Osteocyte (in vitro differentiated cells): ENCODE measurements at regions not wholly inside any gene's neighbourhood (a gene's known extent, or its start where the extent isn't known, plus 50 kb on each side); places are given as distances from the start of the nearest gene placed in this dataset.

ENCODE experiments used
- DNase-seq: peaks from one replicate; pipeline ENCODE4 v3.0.0; 2021; ENCODE audit warnings: mixed read lengths; ENCODE audit not compliant: unreplicated experiment; ENCODE audit errors: extremely low spot score
- H3K27ac Mint-ChIP-seq: one replicate; pipeline ENCODE4 v1.8.0; 2021; ENCODE audit warnings: mild to moderate bottlenecking, mixed read lengths; ENCODE audit not compliant: unreplicated experiment
- H3K27me3 Mint-ChIP-seq: one replicate; pipeline ENCODE4 v1.8.0; 2021; ENCODE audit warnings: mixed read lengths; ENCODE audit not compliant: unreplicated experiment
- H3K36me3 Mint-ChIP-seq: one replicate; pipeline ENCODE4 v1.8.0; 2021; ENCODE audit warnings: mixed read lengths; ENCODE audit not compliant: unreplicated experiment
- H3K4me1 Mint-ChIP-seq: one replicate; pipeline ENCODE4 v1.8.0; 2021; ENCODE audit warnings: mixed read lengths; ENCODE audit not compliant: unreplicated experiment
- H3K4me3 Mint-ChIP-seq: one replicate; pipeline ENCODE4 v1.8.0; 2021; ENCODE audit warnings: mild to moderate bottlenecking, moderate library complexity, mixed read lengths; ENCODE audit not compliant: unreplicated experiment
- H3K9me3 Mint-ChIP-seq: one replicate; pipeline ENCODE4 v1.8.0; 2021; ENCODE audit warnings: mixed read lengths; ENCODE audit not compliant: unreplicated experiment
- TF ChIP-seq, protein P1 (sequence below): fragments of 200-600 bp; sonication (generic); IDR thresholded peaks from 2 replicates; pipeline ENCODE4 v1.5.0; 2021; ENCODE audit warnings: antibody characterized with exemption, mild to moderate bottlenecking, moderate library complexity

DNA sequence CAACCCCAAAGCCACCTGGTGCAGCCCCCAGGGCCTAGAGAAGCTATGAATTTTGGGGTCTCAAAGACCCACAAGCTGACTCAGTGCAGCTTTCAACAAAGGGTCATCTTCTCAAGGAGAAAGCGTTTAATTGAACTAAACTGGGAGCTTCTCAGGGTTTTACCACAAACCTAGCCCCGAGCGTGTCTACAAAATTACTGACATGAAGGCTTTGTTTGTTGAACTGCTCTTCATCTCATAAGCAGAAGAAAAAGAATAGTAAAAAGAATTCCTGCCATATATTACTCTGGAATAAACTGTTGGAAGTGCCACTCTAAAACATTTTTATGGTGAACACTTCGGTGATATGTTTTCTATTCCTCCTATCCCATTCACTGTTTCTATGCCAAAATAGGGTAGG, 50.8 kb upstream of the INCENP start:
- Mint-ChIP-seq H3K4me3 (no peak overlapping the region), H3K4me1 (no peaks in the 10 kb centered on the region), H3K27ac (no peak overlapping the region), H3K27me3 (peaks cover 7% of the 10 kb centered on the region), H3K36me3 (no peaks in the 10 kb centered on the region), H3K9me3 (no peaks in the 10 kb centered on the region)
- DNase-seq = no peak
- TF ChIP-seq, protein P1, sequence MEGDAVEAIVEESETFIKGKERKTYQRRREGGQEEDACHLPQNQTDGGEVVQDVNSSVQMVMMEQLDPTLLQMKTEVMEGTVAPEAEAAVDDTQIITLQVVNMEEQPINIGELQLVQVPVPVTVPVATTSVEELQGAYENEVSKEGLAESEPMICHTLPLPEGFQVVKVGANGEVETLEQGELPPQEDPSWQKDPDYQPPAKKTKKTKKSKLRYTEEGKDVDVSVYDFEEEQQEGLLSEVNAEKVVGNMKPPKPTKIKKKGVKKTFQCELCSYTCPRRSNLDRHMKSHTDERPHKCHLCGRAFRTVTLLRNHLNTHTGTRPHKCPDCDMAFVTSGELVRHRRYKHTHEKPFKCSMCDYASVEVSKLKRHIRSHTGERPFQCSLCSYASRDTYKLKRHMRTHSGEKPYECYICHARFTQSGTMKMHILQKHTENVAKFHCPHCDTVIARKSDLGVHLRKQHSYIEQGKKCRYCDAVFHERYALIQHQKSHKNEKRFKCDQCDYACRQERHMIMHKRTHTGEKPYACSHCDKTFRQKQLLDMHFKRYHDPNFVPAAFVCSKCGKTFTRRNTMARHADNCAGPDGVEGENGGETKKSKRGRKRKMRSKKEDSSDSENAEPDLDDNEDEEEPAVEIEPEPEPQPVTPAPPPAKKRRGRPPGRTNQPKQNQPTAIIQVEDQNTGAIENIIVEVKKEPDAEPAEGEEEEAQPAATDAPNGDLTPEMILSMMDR = no peak

DNA sequence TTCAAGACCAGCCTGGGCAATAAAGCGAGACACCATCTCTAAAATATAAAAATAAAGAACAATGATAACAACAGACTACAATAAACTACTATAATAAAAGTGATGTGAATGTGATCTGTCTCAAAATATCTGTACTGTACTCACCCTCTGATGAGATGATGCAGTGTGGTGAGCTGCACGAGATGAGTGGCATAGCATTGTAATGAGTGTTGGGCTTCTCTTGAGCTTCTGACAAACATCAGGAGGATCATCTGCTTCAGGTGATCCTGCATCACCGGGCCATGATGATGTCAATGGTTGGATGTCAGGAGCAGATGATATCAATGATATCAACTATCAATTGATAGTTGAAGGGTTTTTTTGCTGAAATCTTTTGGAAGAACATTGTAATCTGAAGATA, 52.4 kb upstream of the INCENP start:
- Mint-ChIP-seq H3K36me3 (no peaks in the 10 kb centered on the region), H3K9me3 (no peaks in the 10 kb centered on the region), H3K27ac (no peak overlapping the region), H3K4me3 (no peak overlapping the region), H3K27me3 (peaks cover 8% of the 10 kb centered on the region), H3K4me1 (no peaks in the 10 kb centered on the region)
- DNase-seq = no peak
- TF ChIP-seq, protein P1 = no peak

DNA sequence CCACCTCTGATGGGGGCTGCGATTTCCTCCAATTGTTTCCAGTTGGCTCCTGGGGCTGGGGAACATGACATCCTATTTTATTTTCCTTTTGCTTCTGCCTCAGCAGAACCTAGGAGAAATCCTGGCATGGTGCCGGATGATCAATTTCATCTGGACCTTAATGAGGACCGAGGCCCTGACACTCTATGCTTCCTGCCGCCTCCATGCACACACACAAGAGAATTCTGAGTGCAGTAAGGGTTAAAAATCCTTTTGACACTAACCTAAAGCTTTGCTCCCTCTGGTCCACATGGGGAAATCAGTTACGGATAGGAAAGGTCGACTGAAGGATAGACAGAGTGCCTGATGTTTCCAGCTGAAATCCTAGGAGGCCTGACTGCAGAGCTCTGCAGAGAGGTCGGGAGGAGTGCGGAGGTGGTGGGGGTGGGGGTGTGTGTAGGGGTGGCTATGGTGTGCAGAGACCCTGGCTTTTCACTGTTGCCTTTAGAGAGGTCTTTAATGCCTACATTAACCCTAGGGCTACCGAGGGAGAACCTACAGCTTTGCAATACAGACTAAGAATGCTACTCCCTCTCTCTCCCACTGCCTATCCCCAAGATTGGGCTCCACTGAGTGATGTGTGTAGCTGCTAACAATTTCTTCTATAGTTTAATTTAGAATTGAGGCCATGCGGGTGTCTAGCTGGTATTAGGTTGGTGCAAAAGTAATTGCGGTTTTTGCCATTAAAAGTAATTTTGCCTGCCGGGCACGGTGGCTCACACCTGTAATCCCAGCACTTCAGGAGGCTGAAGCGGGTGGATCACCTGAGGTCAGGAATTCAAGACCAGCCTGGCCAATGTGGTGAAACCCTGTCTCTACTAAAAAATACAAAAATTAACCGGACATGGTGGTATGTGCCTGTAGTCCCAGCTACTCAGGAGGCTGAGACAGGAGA, 53.6 kb upstream of the INCENP start:
- Mint-ChIP-seq H3K4me3 (no peak overlapping the region), H3K36me3 (no peaks in the 10 kb centered on the region), H3K4me1 (no peaks in the 10 kb centered on the region), H3K9me3 (no peaks in the 10 kb centered on the region), H3K27me3 (peaks cover 15% of the 10 kb centered on the region), H3K27ac (no peak overlapping the region)
- TF ChIP-seq, protein P1 = no peak
- no peak for DNase-seq

DNA sequence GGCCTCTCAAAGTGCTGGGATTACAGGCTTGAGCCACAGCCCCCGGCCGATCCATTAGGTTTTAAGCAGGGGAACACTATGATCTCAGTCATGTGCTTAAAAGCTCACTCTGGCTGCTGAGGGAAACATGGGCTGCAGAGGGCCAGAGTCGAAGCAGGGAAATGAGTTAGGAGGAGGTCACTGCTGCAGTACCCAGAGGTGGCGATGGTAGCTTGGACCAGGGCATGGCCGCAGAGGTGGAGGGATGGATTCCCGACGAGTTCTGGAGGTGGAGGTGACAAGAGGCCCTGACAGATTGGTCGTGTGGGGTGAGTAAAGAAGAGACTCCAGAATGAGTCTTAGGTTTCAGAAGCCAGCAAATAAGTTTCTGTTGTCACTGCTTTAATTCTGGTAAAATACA, 54.4 kb upstream of the INCENP start:
- no peak overlapping the region for H3K27ac Mint-ChIP-seq
- DNase-seq = no peak
- H3K9me3 Mint-ChIP-seq = no peaks in the 10 kb centered on the region
- TF ChIP-seq, protein P1 = no peak
- H3K36me3 Mint-ChIP-seq = no peaks in the 10 kb centered on the region
- H3K4me3 Mint-ChIP-seq = no peak overlapping the region
- no peaks in the 10 kb centered on the region for H3K4me1 Mint-ChIP-seq
- H3K27me3 Mint-ChIP-seq = peaks cover 15% of the 10 kb centered on the region

DNA sequence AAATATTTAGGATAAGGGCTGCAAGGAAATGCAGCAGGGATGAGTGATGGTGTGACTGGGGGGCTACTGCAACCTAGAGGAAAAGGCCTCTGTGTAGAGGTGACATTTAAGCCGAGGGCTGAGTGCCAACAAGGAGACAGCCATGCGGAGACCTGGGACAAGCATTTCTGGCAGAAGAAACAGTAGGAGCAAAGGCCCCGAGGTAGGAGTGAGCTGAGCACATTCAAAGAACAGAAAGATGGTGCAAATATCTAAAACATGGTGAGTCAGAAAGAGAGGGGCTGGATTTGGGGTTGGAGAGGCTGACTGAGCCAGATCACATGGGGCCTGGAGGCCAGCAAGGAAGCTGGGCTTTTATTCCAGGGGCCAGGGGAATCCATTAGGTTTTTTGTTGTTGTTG, 55.1 kb upstream of the INCENP start:
- H3K4me3 Mint-ChIP-seq = no peak overlapping the region
- H3K4me1 Mint-ChIP-seq = no peaks in the 10 kb centered on the region
- no peaks in the 10 kb centered on the region for H3K9me3 Mint-ChIP-seq
- H3K27ac Mint-ChIP-seq = no peak overlapping the region
- TF ChIP-seq, protein P1 = no peak
- H3K36me3 Mint-ChIP-seq = no peaks in the 10 kb centered on the region
- DNase-seq = no peak
- peaks cover 15% of the 10 kb centered on the region for H3K27me3 Mint-ChIP-seq
